Fibroblast of skin of abdomen (primary cell): ENCODE measurements at regions not wholly inside any gene's neighbourhood (a gene's known extent, or its start where the extent isn't known, plus 50 kb on each side); places are given as distances from the start of the nearest gene placed in this dataset.
A peak's percentile ranks its signal among the peaks of the same experiment; 100 is the strongest.
"Not testable (repeated sequence)": the region's sequence is repeated elsewhere in the genome, so short reads cannot be mapped to it uniquely, and the experiment has no call there.

Experiments used
- DNase-seq: peaks from one replicate; pipeline ENCODE4 v3.0.0-alpha.2; 2013

DNA sequence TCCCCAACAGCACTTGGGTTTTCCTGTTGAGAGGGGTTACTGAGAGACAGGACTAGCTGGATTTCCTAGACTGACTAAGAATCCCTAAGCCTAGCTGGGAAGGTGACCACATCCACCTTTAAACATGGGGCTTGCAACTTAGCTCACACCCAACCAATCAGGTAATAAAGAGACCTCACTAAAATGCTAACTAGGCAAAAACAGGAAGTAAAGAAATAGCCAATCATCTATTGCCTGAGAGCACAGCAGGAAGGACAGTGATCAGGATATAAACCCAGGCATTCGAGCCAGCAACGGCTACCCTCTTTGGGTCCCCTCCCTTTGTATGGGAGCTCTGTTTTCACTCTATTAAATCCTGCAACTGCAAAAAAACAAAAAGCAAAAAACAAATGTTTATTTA, 144.7 kb upstream of the ATP5MC3 start:
- not testable (repeated sequence) for DNase-seq

DNA sequence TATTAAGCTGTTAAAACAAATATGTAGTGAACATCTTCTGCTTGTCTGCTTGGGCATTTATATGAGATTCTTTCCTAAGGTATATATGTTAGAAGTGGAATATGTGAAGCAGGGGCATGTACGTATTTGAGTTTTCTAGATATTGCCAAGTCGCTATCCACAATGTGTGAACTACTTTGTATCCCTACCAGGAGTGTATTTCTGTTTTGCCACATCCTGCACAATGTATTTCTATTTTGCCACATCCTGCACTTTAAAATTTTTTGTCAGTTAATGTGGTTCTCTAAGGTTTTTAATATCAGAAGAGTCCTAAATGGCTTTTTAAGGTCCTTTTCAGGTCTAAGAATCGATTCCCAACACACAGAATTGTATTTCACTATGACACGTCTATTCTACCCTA, 141.7 kb upstream of the ATP5MC3 start:
- DNase-seq = no peak

DNA sequence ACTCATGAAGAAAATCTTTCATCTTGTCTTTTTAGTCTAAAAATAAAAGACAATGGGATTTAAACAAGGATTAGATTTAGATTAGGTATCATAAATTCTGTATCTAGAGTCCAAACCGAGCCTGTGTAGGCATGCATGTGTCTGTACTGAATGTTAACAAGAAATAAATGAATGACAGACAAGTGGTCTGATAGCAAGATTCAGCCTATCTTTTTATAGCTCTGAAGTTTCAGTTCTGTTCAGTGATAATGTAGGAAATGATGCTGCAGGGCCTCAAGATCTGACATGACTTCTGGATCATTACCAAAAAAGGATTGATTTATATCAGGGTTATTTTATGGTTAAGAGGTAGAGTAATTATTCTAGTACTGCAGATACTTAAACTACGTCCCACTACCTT, 137.0 kb upstream of the ATP5MC3 start:
- DNase-seq = no peak

DNA sequence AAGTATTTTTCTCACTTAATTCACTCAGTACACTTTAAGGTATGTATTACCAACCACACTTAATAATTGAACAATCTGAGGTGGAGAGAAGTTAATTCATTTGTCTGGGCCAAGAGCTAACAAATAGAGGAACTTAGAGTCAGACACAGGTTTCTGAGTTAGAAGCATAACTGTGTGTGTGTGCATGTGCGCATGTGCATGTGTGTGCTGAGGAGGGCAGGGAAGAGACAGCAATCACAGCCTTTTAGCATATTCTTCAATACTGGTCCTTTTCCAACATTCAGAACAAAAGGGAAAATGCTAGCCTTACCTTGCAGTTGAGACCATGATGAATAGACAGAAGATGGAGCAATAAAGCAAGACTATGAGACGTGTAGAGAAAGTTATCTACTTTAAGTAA, 136.2 kb upstream of the ATP5MC3 start:
- DNase-seq = no peak

DNA sequence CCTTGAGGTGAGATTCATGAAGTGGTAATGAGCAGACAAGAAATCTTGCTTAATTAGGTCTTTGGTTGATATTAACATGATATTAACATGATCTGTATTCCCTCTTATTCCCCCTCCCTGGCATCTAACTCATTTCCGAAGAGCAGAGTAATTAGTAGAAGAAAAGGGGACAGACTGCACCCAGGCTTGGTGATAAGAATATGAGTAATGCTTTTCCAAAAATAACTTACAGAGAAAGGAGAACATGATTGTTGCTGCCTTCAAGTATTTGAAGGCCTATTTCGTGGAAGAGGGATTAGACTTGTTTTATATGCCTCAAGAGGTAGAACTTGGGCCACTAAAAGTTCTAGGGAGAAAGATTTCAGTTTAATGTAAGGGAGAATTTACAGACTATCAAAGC, 130.6 kb upstream of the ATP5MC3 start:
- DNase-seq = no peak

DNA sequence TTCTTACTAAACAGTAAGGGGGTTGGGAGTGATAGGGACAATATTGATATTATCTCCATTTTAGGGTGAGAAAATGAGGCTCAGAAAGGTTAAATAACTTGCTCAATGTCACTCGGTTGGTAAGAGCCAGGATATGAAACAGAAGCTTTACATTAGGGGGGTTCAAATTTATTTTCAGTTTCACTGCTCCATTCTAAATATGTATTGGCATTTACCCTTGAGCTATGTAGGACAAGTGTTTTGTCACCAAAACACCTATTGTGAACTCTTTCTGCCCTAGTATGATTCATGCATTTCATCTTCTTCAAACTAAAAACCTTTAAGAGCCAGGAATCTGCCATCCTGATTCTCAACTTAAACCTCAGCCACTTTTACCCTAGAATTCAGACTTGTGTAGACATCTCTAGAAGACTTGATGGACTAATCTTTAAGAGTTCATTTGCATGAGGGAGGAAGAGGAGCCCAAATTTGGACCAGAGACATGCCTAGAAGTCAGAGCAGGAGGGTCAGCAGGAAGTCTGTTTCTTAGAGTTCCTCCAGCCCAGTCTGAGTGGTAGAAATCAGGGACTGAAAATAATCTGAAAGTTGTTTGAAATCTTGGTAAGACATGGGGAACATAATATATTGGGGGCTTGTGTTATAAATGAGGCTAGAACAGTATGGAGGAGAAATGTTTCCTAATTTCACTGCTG, 129.4 kb upstream of the ATP5MC3 start:
- DNase-seq = no peak

DNA sequence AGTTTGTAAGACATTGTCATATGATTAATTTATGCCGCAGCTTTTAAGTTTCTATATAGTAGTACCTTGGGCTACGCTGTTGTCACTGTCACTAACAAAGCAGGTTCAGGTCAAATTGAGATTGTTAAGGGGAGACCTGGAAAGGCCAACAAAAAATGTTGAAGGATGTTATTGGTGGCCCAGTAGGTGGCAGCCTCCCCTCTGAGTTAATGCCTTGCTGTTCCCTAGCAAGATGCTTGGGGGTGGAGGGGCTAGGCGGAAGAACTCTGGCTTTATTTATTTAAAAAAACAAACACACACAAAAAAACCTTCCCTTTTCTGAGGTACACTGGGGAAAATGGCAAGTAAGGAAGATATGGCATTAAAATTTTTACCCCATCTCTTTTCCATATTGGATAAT, 128.3 kb upstream of the ATP5MC3 start:
- peak; percentile 7 for DNase-seq

DNA sequence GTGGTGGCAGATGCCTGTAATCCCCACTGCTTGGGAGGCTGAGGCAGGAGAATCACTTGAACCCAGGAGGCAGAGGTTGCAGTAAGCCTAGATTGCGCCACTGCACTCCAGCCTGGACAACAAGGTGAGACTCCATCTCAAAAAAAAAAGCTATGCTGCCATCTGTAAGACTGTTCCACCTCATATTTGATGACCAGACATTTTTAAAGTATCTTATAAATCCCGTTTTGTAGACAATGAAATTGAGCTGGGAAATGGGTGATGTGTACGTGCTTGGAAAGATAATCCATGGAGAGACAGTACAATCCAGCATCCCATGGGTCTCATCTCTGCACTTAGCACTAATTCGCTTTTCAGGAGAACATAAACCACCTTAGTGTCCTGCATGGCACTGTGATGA, 126.5 kb upstream of the ATP5MC3 start:
- no peak for DNase-seq

DNA sequence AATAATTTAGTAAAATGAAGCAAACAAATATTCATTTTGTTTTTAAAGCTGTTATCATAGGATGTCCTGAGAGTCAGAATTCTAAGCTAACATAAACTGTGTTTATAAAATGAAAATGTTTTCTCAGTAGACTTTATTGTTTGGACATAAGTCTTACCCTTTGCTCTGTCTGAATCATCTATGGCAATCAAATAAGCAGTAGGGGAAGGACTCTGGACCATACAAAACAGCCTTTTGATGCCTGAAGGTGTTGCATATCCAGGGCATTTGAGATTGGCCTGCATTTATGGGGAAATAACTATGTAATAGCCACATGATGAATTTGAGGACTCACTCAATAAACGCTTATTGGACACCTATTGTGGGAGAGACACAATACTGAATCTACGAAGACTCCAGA, 123.0 kb upstream of the ATP5MC3 start:
- DNase-seq = no peak

DNA sequence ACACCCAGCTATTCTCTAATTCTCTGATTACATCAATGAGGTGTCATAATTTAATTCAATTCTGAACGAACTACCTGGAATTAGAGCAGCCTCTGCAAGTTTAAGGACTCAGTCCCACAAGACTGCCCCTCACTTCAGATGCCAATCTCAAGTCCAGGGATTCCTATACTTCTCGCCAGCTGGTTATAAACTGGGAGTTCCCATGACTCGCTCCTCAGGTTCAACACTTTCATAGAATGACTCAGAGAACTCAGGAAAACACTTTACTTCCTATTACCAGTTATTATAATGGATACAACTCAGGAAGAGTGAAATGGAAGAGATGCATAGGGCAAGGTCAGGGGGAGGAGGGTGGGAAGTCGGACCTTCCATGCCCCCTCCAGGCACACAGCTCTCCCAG, 112.3 kb upstream of the ATP5MC3 start:
- DNase-seq = no peak

DNA sequence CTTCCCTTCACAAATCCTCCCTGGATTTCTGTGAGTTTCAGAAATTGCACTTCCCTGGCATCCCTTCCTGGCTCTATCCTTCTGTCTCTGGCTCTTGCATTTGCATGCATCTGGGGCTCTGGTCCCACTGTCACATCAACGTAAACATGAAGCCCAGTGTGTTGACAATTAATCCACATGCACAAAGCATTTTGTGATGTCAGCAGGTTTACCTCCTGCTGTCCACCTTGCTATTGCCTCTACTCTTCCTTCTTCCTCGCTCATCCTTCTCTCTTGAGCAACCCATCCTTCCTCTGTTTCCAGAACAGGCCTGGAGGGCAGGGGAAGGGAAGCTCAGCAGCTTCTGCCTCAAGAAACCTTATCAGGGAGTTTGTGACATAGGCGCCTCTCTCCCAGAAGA, 111.7 kb upstream of the ATP5MC3 start:
- no peak for DNase-seq

DNA sequence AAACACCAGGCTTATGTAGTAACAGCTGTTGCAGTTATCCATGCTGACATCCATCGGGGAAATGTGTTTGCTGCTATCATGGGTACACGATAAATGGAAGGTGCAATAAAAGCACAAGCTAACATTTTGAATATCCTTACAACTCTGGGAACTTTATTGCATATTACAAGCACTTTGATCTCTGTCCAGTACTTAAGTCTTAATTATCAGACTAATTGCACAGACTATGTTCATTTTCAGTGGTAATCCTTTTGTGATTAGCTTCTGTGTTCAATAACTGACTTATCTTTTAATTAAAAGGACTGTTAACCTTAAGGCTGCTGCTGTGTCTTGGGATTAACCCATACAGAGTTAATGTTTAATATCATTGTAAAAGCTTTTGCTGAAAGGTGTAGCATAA, 101.4 kb upstream of the ATP5MC3 start:
- DNase-seq = no peak

DNA sequence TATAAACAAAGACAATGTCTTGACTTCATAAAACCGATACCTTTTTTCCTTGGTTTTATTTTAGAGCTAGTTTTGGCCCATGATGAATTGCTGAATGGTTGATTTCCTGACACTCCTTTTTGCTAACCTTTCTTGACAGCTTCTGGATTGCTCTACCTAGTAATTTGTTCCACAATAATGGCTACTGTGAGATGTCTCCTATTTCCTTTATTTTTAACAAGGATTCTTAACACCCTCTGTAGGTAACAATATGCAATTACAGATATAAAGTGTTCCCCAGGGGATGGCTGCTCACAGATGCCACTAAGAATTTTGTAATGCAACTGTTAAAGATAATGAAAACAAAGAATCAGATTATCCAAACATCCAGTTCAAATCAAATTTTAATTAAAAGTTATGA, 100.8 kb upstream of the ATP5MC3 start:
- peak; percentile 39 for DNase-seq

DNA sequence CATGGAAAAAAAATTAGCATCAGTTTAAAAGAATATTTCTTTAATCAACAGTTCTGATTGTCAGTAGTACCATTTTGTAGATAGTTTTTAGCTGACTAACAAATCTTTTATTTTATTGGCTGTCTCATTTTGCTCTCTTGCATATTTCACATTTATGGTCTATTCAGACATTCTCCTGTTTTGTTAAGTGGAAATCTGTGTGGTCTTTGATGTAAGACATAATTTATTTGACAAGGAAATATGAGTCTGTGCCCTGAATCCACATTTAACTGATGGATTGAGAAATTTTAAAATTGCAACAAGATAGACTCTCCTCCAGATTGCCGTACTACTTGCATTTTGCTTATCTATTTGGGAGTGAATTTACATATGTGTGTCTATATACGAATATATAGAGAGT, 96.3 kb upstream of the ATP5MC3 start:
- peak; percentile 12 for DNase-seq

DNA sequence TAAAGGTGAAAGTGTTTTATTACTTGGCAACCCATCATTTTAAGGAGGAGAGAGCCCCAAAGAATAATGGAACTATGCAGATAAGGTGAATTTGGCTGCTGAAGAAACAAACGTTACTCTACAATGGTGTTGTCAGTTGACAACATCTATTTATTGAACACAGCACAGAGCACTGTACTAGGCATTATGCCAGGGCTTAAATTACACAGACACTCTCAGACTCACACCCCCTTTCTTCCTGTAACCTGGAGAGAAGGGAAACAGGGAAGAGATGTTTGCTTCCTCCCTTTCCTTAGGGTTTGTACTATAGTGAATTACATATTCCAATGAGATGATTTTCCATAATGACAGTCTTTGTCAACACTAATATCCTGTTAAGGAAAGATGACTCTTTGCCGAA, 94.0 kb upstream of the ATP5MC3 start:
- DNase-seq = no peak

DNA sequence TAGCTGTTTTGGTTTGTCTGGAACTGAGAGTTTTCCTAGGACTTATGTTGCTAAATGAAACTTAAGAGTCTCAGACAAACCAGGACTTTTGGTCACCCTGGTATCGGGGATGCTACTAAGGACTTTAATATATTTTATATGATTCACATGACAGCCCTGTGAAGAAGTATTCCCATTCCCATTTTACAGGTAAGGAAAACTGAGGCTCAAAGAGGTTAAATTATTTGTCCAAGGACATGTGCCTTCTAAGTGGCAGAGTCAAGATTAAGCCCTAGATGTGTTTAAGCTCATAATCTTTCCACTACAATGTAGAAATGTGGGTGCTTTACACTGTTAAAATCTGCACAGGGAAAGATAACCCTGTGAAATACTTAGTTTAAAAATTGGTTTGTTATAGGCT, 77.7 kb upstream of the ATP5MC3 start:
- DNase-seq = no peak

DNA sequence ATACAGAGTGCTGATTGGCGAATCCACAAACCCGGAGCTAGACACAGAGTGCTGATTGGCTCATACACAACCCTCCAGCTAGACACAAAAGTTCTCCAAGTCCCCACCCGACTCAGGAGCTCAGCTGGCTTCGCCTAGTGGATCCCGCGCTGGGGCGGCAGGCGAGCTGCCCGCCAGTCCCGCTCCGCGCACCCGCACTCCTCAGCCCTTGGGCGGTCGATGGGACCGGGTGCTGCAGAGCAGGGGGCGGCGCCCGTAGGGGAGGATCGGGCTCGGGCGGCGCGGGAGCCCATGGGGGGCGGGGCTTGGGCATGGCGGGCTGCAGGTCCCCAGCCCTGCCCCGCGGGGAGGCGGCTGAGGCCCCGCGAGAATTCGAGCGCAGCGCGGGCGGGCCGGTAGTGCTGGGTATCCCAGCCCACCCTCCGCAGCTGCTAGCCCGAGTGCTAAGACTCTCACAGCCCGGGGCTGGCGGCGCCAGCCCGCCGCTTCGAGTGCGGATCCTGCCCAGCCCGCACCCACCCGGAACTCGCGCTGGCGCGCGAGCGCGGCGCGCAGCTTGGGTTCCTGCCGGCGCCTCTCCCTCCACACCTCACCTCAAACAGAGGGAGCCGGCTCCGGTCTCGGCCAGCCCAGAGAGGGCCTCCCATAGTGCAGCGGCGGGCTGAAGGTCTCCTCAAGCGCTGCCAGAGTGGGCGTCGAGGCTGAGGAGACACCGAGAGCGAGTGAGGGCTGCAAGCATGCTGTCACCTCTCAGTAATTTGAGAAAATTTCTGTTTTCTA, 75.5 kb upstream of the ATP5MC3 start:
- DNase-seq = no peak

DNA sequence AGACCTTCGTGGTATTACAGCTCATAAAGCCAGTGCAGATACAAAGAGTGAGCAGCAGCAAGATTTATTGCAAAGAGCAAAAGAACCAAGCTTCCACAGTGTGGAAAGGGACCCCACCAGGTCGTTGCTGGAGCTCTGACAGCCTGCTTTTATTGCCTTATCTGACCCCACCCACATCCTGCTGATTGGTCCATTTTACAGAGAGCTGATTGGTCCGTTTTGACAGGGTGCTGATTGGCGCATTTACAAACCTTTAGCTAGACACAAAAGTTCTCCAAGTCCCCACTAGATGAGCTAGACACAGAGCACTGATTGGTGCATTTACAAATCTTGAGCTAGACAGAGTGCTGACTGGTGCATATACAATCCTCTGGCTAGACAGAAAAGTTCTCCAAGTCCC, 74.9 kb upstream of the ATP5MC3 start:
- DNase-seq = not testable (repeated sequence)

DNA sequence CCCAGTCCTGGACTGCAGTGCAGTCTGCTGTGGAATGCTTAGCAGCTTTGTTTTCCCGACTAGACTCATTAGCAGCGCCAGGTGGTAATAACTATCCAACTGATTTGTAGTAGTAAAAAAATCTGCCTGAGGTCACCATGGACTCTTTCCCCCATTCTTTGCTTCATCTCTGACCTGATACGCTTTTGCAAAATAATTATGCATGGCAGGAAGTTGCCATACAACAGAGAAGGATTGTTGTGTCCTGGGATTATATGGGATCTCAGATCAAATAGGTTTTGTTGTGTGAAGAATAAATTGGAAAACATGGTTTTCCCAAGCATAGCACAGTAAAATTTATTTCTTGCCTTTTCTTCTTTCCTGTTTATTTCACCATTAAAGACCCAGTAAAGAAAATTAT, 72.4 kb upstream of the ATP5MC3 start:
- DNase-seq = no peak

DNA sequence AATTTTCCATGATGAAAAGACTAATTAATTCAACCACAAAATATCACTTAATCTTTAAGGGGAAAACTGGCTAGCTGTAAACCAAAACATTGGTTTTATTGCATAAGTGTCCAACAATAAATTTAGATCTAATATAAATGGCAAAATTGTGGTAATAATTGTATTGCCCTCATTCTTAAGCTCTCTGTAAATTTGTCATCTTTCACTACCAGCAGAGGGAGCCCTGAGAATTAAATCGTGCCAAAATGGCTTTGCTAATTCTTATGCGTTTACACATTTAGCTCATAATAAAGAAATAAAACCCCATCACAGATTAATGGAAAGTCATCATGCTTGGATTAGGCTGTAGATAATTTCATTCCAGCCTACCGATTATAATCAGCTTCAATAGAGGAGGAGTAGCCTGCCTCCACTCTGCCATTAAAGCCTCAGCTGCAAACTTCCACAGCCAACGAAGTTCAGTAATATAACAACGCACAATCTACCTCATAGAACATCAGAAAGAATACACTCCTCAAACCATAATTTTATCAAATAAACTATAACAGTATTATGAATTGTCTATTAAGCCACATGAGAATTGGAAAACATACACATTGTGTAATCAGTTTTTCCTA, 70.0 kb upstream of the ATP5MC3 start:
- peak; percentile 16 for DNase-seq

DNA sequence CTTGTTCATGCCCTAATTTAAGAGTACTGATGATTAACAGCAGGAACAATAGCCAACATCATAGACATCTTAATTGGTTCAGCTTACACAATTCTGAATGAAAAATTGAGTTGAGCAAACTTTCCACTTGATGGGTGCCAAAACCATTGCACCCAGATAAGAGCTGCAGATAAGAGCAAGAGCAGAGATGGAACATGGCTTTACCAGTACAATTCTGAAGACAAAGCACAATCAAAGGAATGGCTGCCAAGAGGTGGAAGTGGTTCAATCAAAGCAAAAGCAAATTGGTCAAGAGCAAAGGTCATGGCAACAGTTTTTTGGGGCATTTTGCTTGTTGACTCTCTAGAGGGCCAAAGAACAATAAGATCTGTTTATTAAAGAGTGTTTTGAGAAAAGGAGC, 65.6 kb upstream of the ATP5MC3 start:
- DNase-seq = no peak

DNA sequence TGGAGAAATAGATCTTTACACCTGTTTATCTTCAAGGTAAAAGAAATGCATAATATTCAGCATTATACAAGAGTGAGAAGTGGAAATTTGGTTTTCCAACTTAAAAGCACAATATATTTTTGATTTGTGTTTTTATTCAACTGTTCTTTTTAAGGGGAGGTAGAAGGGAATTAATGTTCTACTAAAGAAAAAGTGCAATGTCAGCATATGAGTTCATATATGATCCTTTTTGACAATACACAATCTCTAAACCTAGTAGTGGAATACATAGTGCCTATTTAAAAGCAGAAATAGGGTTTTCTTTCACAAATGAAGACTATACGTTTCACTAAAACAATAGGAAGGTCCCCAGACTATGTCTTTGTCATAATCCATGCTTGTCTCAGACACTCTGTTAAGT, 63.2 kb upstream of the ATP5MC3 start:
- no peak for DNase-seq

DNA sequence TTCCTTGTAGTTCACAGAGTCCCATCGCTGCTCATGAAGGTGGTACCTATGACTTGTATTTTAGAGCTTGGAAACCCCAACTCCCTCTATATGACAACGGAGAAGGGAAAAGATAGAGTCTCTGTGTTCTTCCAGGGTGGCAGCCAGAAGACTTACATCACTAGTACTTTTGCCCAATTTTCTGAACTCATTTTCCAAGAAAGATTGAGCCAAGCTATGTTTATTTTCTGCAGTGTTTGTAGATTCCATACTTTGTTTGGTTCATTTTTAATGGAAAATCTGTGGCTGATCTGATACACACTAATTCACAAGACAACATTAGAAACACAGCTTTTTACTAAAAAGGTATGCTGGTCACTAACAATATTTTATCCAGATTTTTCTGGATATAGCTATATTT, 60.2 kb upstream of the ATP5MC3 start:
- DNase-seq = no peak

DNA sequence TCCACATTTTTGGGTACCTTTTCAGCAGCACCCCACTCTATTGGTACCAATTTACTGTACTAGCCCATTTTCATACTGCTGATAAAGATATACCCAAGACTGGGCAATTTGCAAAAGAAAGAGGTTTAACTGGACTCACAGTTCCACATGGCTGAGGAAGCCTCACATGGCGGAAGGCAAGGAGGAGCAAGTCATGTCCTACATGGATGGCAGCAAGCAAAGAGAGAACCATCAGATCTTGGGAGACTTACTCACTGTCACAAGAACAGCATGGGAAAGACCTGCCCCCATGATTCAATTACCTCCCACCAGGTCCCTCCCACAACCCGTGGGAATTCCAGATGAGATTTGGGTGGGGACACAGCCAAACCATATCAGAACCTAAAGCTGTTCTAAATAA, 58.5 kb upstream of the ATP5MC3 start:
- DNase-seq = not testable (repeated sequence)
